ENCODE measurements at regions not wholly inside any gene's neighbourhood (a gene's known extent, or its start where the extent isn't known, plus 50 kb on each side); places are given as distances from the start of the nearest gene placed in this dataset.

GRCh38 chr4:151575646-151576045 is 166.7 kb downstream of the FHIP1A start:
- intact Hi-C loops (cut with micrococcal nuclease): no loop called here
- POLR2A ChIA-PET: no interaction called here
- BruUV-seq (replicated peaks): no TSS peak
- Histone ChIP-seq H2AFZ (ENCODE audit: low read depth, low read length) (no peak overlapping the region), H3K9ac (ENCODE audit: insufficient read depth in 1 of 2, low read depth in 2 of 2, low read length in 2 of 2) (no peak overlapping the region), H3K9me3 (replicated peaks; ENCODE audit: control insufficient read depth, insufficient read depth, low read depth, low read length) (no peaks in the 10 kb centered on the region), H3K4me3 (no peak overlapping the region), H3K27me3 (ENCODE audit: control insufficient read depth in 2 of 2, insufficient read depth in 2 of 2, low read length in 2 of 2) (no peaks in the 10 kb centered on the region; a peak in 2 of 5 replicates), H3K79me2 (ENCODE audit: control insufficient read depth, insufficient read depth, low read length) (no peaks in the 10 kb centered on the region), H3K4me2 (ENCODE audit: insufficient read depth, low read length) (no peak overlapping the region), H4K20me1 (replicated peaks; ENCODE audit: control insufficient read depth, insufficient read depth, low read length) (no peaks in the 10 kb centered on the region), H3K36me3 (ENCODE audit: control insufficient read depth, insufficient read depth, low read length) (no peaks in the 10 kb centered on the region), H3K4me1 (replicated peaks in 1 of 2; ENCODE audit: control insufficient read depth in 2 of 2, insufficient read depth in 2 of 2, low read length in 2 of 2) (no peaks in the 10 kb centered on the region), H3K9me1 (ENCODE audit: control insufficient read depth, insufficient read depth, low read length) (no peaks in the 10 kb centered on the region), H3K27ac (ENCODE audit: extremely low read depth, low read depth, low read length) (no peak overlapping the region)
- in situ Hi-C loops (cut with MboI): no loop called here
- CTCF ChIA-PET (ENCODE audit: low intra/inter-chr PET ratio): no interaction called here
- ATAC-seq: no peak
- WGBS (ENCODE audit: insufficient coverage, low coverage, missing lambda C conversion rate): 0% methylated on average over 3 of the region's 3 CpGs
- no peak for TF ChIP-seq MAFK (IDR thresholded peaks at IDR 0.05; ENCODE audit: low read length)
- no peak for TF ChIP-seq SREBF2 (CRISPR knock-in tag; IDR thresholded peaks at IDR 0.05)
- peak; percentile 32; the same call in 1 of the 2 replicates for TF ChIP-seq NFE2 (IDR thresholded peaks at IDR 0.05; ENCODE audit: low read depth)
- FAIRE-seq: no peak
- DNase-seq (ENCODE audit: extremely low read depth in 1 of 4, low spot score in 3 of 4): no peak

DNA sequence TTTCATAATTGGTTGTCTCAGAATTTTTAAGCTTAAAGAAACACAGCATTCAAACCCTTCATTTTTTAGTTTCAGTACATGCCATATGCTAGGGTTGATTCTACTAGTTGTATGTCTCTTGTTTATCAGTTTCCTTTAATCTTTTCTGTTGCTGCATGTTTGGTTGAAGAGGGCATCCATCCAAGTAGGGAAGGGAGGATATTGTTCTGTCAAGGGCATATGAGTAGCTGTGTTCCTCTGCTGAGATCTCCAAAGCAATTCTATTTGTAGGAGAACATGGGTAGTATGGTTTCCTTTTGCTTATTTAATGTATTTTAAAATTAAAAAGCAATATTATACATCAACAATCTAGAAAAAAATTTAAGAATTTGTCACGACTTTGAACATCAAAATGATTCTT is 167.7 kb downstream of the FHIP1A start:
- DNase-seq (ENCODE audit: extremely low read depth in 1 of 4, low spot score in 3 of 4) (no peak), ATAC-seq (no peak), FAIRE-seq (no peak)
- H3K36me3 ChIP-seq (ENCODE audit: control insufficient read depth, insufficient read depth, low read length): no peaks in the 10 kb centered on the region
- H3K4me2 ChIP-seq (ENCODE audit: insufficient read depth, low read length): no peak overlapping the region
- intact Hi-C loops (cut with micrococcal nuclease): no loop called here
- no peaks in the 10 kb centered on the region; a peak in 2 of 5 replicates for H3K27me3 ChIP-seq (ENCODE audit: control insufficient read depth in 2 of 2, insufficient read depth in 2 of 2, low read length in 2 of 2)
- no peak overlapping the region for H3K9ac ChIP-seq (ENCODE audit: insufficient read depth in 1 of 2, low read depth in 2 of 2, low read length in 2 of 2)
- BruUV-seq (replicated peaks): no TSS peak
- H3K9me1 ChIP-seq (ENCODE audit: control insufficient read depth, insufficient read depth, low read length): no peaks in the 10 kb centered on the region
- H3K4me1 ChIP-seq (replicated peaks in 1 of 2; ENCODE audit: control insufficient read depth in 2 of 2, insufficient read depth in 2 of 2, low read length in 2 of 2): no peaks in the 10 kb centered on the region
- H3K27ac ChIP-seq (ENCODE audit: extremely low read depth, low read depth, low read length): no peak overlapping the region
- in situ Hi-C loops (cut with MboI): no loop called here
- TF ChIP-seq ZNF311 (CRISPR knock-in tag; IDR thresholded peaks at IDR 0.05): no peak
- TF ChIP-seq, protein P1, sequence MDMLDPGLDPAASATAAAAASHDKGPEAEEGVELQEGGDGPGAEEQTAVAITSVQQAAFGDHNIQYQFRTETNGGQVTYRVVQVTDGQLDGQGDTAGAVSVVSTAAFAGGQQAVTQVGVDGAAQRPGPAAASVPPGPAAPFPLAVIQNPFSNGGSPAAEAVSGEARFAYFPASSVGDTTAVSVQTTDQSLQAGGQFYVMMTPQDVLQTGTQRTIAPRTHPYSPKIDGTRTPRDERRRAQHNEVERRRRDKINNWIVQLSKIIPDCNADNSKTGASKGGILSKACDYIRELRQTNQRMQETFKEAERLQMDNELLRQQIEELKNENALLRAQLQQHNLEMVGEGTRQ (CRISPR knock-in tag; IDR thresholded peaks at IDR 0.05): no peak
- 0% methylated on average over 1 of the region's 1 CpG for WGBS (ENCODE audit: insufficient coverage, low coverage, missing lambda C conversion rate)
- ChIA-PET POLR2A (interaction anchor here (0.6 kb wide), 1 partner anchor 84 kb away, joined by 3 read pairs; no protein-coding TSS in a partner anchor), CTCF (ENCODE audit: low intra/inter-chr PET ratio) (no interaction called here)
- no peak overlapping the region for H3K4me3 ChIP-seq
- H3K79me2 ChIP-seq (ENCODE audit: control insufficient read depth, insufficient read depth, low read length): no peaks in the 10 kb centered on the region
- H3K9me3 ChIP-seq (replicated peaks; ENCODE audit: control insufficient read depth, insufficient read depth, low read depth, low read length): no peaks in the 10 kb centered on the region
- H4K20me1 ChIP-seq (replicated peaks; ENCODE audit: control insufficient read depth, insufficient read depth, low read length): no peaks in the 10 kb centered on the region
- no peak overlapping the region for H2AFZ ChIP-seq (ENCODE audit: low read depth, low read length)
